ENCODE measurements at regions not wholly inside any gene's neighbourhood (a gene's known extent, or its start where the extent isn't known, plus 50 kb on each side); places are given as distances from the start of the nearest gene placed in this dataset.

- WGBS, 2 donors = 80% methylated on average over 1 of the region's 1 CpG
- Histone ChIP-seq H3K9me3 (ENCODE audit: control insufficient read depth in 4 of 4, insufficient read depth in 3 of 4, low read length in 3 of 4) (peaks cover 0 to 5% (median 1%) of the 10 kb centered on the region in 4 donors), H3K4me3 (no peak overlapping the region), H3K27ac (ENCODE audit: low read depth in 1 of 2, low read length in 1 of 2) (no peak overlapping the region), H3K27me3 (ENCODE audit: control insufficient read depth in 3 of 3, insufficient read depth in 3 of 3, low read length in 2 of 3) (no peaks in the 10 kb centered on the region), H3K4me1 (ENCODE audit: control insufficient read depth in 5 of 5, insufficient read depth in 5 of 5, low read length in 5 of 5) (peaks cover 0 to 24% (median 0%) of the 10 kb centered on the region in 5 donors), H3K36me3 (ENCODE audit: control insufficient read depth in 4 of 4, insufficient read depth in 4 of 4, low read length in 4 of 4) (no peaks in the 10 kb centered on the region), H3K9ac (ENCODE audit: insufficient read depth in 1 of 2, low read length in 2 of 2) (no peak overlapping the region)
- ATAC-seq (ENCODE audit: insufficient read depth, low FRiP score) = no peak
- no peak for TF ChIP-seq CTCF (IDR thresholded peaks at IDR 0.05; ENCODE audit: control extremely low read depth, extremely low read depth)
- no peak for DNase-seq
Measured at GRCh38 chr10:90126256-90126595, 424.8 kb downstream of the KIF20B start.

GRCh38 chr10:90130321-90131086 is 429.1 kb downstream of the KIF20B start:
- no peak for ATAC-seq (ENCODE audit: insufficient read depth, low FRiP score)
- Histone ChIP-seq H3K9ac (ENCODE audit: insufficient read depth in 1 of 2, low read length in 2 of 2) (no peak overlapping the region), H3K27me3 (ENCODE audit: control insufficient read depth in 3 of 3, insufficient read depth in 3 of 3, low read length in 2 of 3) (no peaks in the 10 kb centered on the region), H3K27ac (ENCODE audit: low read depth in 1 of 2, low read length in 1 of 2) (no peak overlapping the region), H3K4me1 (ENCODE audit: control insufficient read depth in 5 of 5, insufficient read depth in 5 of 5, low read length in 5 of 5) (peaks cover 0 to 14% (median 0%) of the 10 kb centered on the region in 5 donors), H3K9me3 (ENCODE audit: control insufficient read depth in 4 of 4, insufficient read depth in 3 of 4, low read length in 3 of 4) (peaks cover 0 to 15% (median 5%) of the 10 kb centered on the region in 4 donors), H3K4me3 (no peak overlapping the region), H3K36me3 (ENCODE audit: control insufficient read depth in 4 of 4, insufficient read depth in 4 of 4, low read length in 4 of 4) (no peaks in the 10 kb centered on the region)
- no peak for TF ChIP-seq CTCF (IDR thresholded peaks at IDR 0.05; ENCODE audit: control extremely low read depth, extremely low read depth)
- 89 to 94% methylated on average over 2 of the region's 2 CpGs for WGBS, 2 donors
- no peak for DNase-seq

GRCh38 chr10:90133606-90134005 is 432.2 kb downstream of the KIF20B start:
- no peaks in the 10 kb centered on the region for H3K27me3 ChIP-seq (ENCODE audit: control insufficient read depth in 3 of 3, insufficient read depth in 3 of 3, low read length in 2 of 3)
- no peak overlapping the region for H3K9ac ChIP-seq (ENCODE audit: insufficient read depth in 1 of 2, low read length in 2 of 2)
- no peak overlapping the region for H3K27ac ChIP-seq (ENCODE audit: low read depth in 1 of 2, low read length in 1 of 2)
- ATAC-seq (ENCODE audit: insufficient read depth, low FRiP score) = no peak
- no peak for TF ChIP-seq CTCF (IDR thresholded peaks at IDR 0.05; ENCODE audit: control extremely low read depth, extremely low read depth)
- WGBS, 2 donors = 87 to 91% methylated on average over 2 of the region's 2 CpGs
- peaks cover 0 to 35% (median 22%) of the 10 kb centered on the region in 4 donors for H3K9me3 ChIP-seq (ENCODE audit: control insufficient read depth in 4 of 4, insufficient read depth in 3 of 4, low read length in 3 of 4)
- H3K36me3 ChIP-seq (ENCODE audit: control insufficient read depth in 4 of 4, insufficient read depth in 4 of 4, low read length in 4 of 4) = no peaks in the 10 kb centered on the region
- H3K4me3 ChIP-seq = no peak overlapping the region
- no peaks in the 10 kb centered on the region for H3K4me1 ChIP-seq (ENCODE audit: control insufficient read depth in 5 of 5, insufficient read depth in 5 of 5, low read length in 5 of 5)
- no peak for DNase-seq
